H1 (cell line): ENCODE measurements at regions not wholly inside any gene's neighbourhood (a gene's known extent, or its start where the extent isn't known, plus 50 kb on each side); places are given as distances from the start of the nearest gene placed in this dataset.
"Not testable (repeated sequence)": the region's sequence is repeated elsewhere in the genome, so short reads cannot be mapped to it uniquely, and the experiment has no call there.

Experiments used
- CTCF ChIA-PET: fragments of 300-600 bp; sonication (Branson Sonifier 250); formaldehyde crosslinking; loops from one replicate; lab custom pipeline; 2021; ENCODE audit not compliant: partially characterized antibody; lab: Charles Lee
- POLR2A ChIA-PET: fragments of 300-600 bp; sonication (Branson Sonifier 250); formaldehyde crosslinking; loops from one replicate; lab custom pipeline; 2021; ENCODE audit warnings: inconsistent platforms; ENCODE audit not compliant: partially characterized antibody; lab: Charles Lee
- DNase-seq, 2 experiments: peaks; one replicate each; pipeline versions ENCODE4 v3.0.0 to v3.0.0-alpha.2; 2010 to 2022; ENCODE audit warnings: low spot score in 2 of 2, low read depth in 1 of 2, mixed read lengths in 1 of 2
- FAIRE-seq: peaks from 2 replicates; lab custom pipeline; 2011; peaks lifted over from hg19 to GRCh38; lab: Jason Lieb, UNC
- H2AFZ ChIP-seq: 2 replicates; pipeline ENCODE4 v1.8.1; 2012; ENCODE audit warnings: low read length, inconsistent platforms
- H2AK5ac ChIP-seq: 2 replicates; pipeline ENCODE4 v1.6.1; 2013; ENCODE audit warnings: low read depth, low read length
- H2BK120ac ChIP-seq: replicated peaks from 2 replicates; pipeline ENCODE3; 2013; ENCODE audit warnings: low read depth, low read length, inconsistent platforms
- H2BK12ac ChIP-seq: 2 replicates; pipeline ENCODE4 v1.6.1; 2013; ENCODE audit warnings: low read depth, low read length
- H2BK15ac ChIP-seq: 2 replicates; pipeline ENCODE4 v1.6.1; 2013; ENCODE audit warnings: low read length
- H2BK20ac ChIP-seq: 2 replicates; pipeline ENCODE4 v1.6.1; 2013; ENCODE audit warnings: low read length
- H2BK5ac ChIP-seq: 2 replicates; pipeline ENCODE4 v1.6.1; 2013; ENCODE audit warnings: low read depth, low read length
- H3K14ac ChIP-seq: 2 replicates; pipeline ENCODE4 v1.6.1; 2013; ENCODE audit warnings: inconsistent platforms; ENCODE audit not compliant: insufficient read length
- H3K18ac ChIP-seq: 2 replicates; pipeline ENCODE4 v1.6.1; 2013; ENCODE audit warnings: low read length; ENCODE audit errors: extremely low read depth
- H3K23ac ChIP-seq: 2 replicates; pipeline ENCODE4 v1.6.1; 2013; ENCODE audit warnings: inconsistent platforms; ENCODE audit not compliant: insufficient read length
- H3K23me2 ChIP-seq: 2 replicates; pipeline ENCODE4 v1.6.1; 2013; ENCODE audit warnings: low read depth, low read length
- H3K27ac ChIP-seq: 2 replicates; pipeline ENCODE4 v1.6.1; 2011; ENCODE audit warnings: low read depth, low read length, inconsistent platforms
- H3K27me3 ChIP-seq, 4 experiments: replicated peaks in 1 of 4; 1 replicate in 1 of 4; 2 replicates in 3 of 4; pipeline versions ENCODE4 v1.6.1 to v1.8.1; 2011 to 2013; ENCODE audit warnings: low read length in 3 of 4, mild to moderate bottlenecking in 3 of 4, inconsistent platforms in 2 of 4, mixed read lengths in 2 of 4, moderate library complexity in 1 of 4; ENCODE audit not compliant: control insufficient read depth in 3 of 4, insufficient read depth in 3 of 4; ENCODE audit errors: extremely low read depth in 1 of 4
- H3K36me3 ChIP-seq, 4 experiments: 2 replicates each; pipeline versions ENCODE4 v1.6.1 to v1.8.1; 2011 to 2013; ENCODE audit warnings: mild to moderate bottlenecking in 4 of 4, low read length in 3 of 4, moderate library complexity in 2 of 4, control low read depth in 1 of 4, inconsistent platforms in 1 of 4; ENCODE audit not compliant: insufficient read depth in 4 of 4, control insufficient read depth in 2 of 4
- H3K4ac ChIP-seq: replicated peaks from 2 replicates; pipeline ENCODE3; 2013; ENCODE audit warnings: low read length, low read depth, mixed read lengths, inconsistent platforms; ENCODE audit not compliant: insufficient read length
- H3K4me1 ChIP-seq, 4 experiments: replicated peaks in 1 of 4; 1 replicate in 1 of 4; 2 replicates in 3 of 4; pipeline versions ENCODE4 v1.6.1 to v1.8.1; 2011 to 2013; ENCODE audit warnings: low read length in 3 of 4, inconsistent platforms in 2 of 4, mixed read lengths in 1 of 4; ENCODE audit not compliant: insufficient read depth in 4 of 4, control insufficient read depth in 3 of 4
- H3K4me2 ChIP-seq, 2 experiments: 2 replicates each; pipeline versions ENCODE4 v1.6.1 to v1.8.1; 2011 to 2013; ENCODE audit warnings: low read depth in 2 of 2, low read length in 2 of 2, control low read depth in 1 of 2, inconsistent platforms in 1 of 2, mild to moderate bottlenecking in 1 of 2; ENCODE audit not compliant: insufficient read depth in 1 of 2
- H3K4me3 ChIP-seq, 4 experiments: fragments of 200-600, 300-600 bp in 1 of 4; sonication (generic), shearing (Covaris generic), sonication (Bioruptor Twin) in 1 of 4; 2 replicates each; pipeline versions ENCODE4 v1.5.1 to v1.8.1; 2011 to 2016; ENCODE audit warnings: low read length in 4 of 4, low read depth in 3 of 4, control low read depth in 2 of 4, inconsistent platforms in 2 of 4, mild to moderate bottlenecking in 2 of 4, mixed read lengths in 1 of 4, moderate library complexity in 1 of 4; ENCODE audit not compliant: insufficient read depth in 2 of 4; ENCODE audit errors: extremely low read depth in 1 of 4
- H3K56ac ChIP-seq: replicated peaks from 2 replicates; pipeline ENCODE3; 2013; ENCODE audit warnings: low read depth, mild to moderate bottlenecking, mixed read lengths, low read length, inconsistent platforms; ENCODE audit not compliant: insufficient read length
- H3K79me1 ChIP-seq: 2 replicates; pipeline ENCODE4 v1.6.1; 2013; ENCODE audit warnings: low read depth, low read length, control low read depth
- H3K79me2 ChIP-seq, 2 experiments: 2 replicates each; pipeline versions ENCODE4 v1.6.1 to v1.8.1; 2012 to 2013; ENCODE audit warnings: low read length in 2 of 2, mild to moderate bottlenecking in 2 of 2, inconsistent platforms in 1 of 2; ENCODE audit not compliant: insufficient read depth in 2 of 2, control insufficient read depth in 1 of 2
- H3K9ac ChIP-seq, 4 experiments: replicated peaks in 1 of 4; 1 replicate in 1 of 4; 2 replicates in 3 of 4; pipeline versions ENCODE4 v1.6.1 to v1.8.1; 2011 to 2013; ENCODE audit warnings: low read depth in 3 of 4, low read length in 3 of 4, control low read depth in 2 of 4, mild to moderate bottlenecking in 2 of 4, moderate library complexity in 2 of 4, inconsistent platforms in 1 of 4; ENCODE audit errors: extremely low read depth in 1 of 4
- H3K9me3 ChIP-seq, 2 experiments: 2 replicates each; pipeline versions ENCODE4 v1.6.1 to v1.8.1; 2012 to 2013; ENCODE audit warnings: mild to moderate bottlenecking in 2 of 2, moderate library complexity in 2 of 2, control low read depth in 1 of 2, inconsistent platforms in 1 of 2, low read depth in 1 of 2, low read length in 1 of 2, mixed read lengths in 1 of 2; ENCODE audit not compliant: insufficient read depth in 2 of 2
- H4K20me1 ChIP-seq, 2 experiments: replicated peaks in 1 of 2; 2 replicates each; pipeline versions ENCODE3 to v1.8.1; 2011 to 2013; ENCODE audit warnings: inconsistent platforms in 2 of 2, low read length in 2 of 2, mild to moderate bottlenecking in 1 of 2; ENCODE audit not compliant: insufficient read depth in 2 of 2, control insufficient read depth in 1 of 2
- H4K5ac ChIP-seq: 2 replicates; pipeline ENCODE4 v1.6.1; 2013; ENCODE audit warnings: low read length, low read depth, mixed read lengths, inconsistent platforms; ENCODE audit not compliant: insufficient read length
- H4K8ac ChIP-seq: 2 replicates; pipeline ENCODE4 v1.8.0; 2013; ENCODE audit warnings: mild to moderate bottlenecking, moderate library complexity, low read length, inconsistent platforms; ENCODE audit not compliant: insufficient read depth; ENCODE audit errors: extremely low read depth
- H4K91ac ChIP-seq: replicated peaks from 2 replicates; pipeline ENCODE3; 2013; ENCODE audit warnings: low read length, mixed read lengths, inconsistent platforms; ENCODE audit not compliant: insufficient read length
- WGBS, 2 experiments: shearing (Covaris generic) in 1 of 2; methylation state at CpG; one replicate each; pipeline versions ENCODE4 v1.1.6 to v1.1.7; 2013 to 2015; ENCODE audit warnings: low lambda C conversion rate in 2 of 2, mixed read lengths in 2 of 2, inconsistent platforms in 1 of 2, low coverage in 1 of 2, missing lambda C conversion rate in 1 of 2; ENCODE audit not compliant: insufficient replicate concordance in 2 of 2, insufficient coverage in 1 of 2, insufficient read length in 1 of 2; ENCODE audit errors: extremely low coverage in 1 of 2, missing lambda C conversion rate in 1 of 2; 5-methylcytosine and 5-hydroxymethylcytosine counted together

GRCh38 chr2:132365963-132366362, 50.6 kb upstream of the GPR39 start:
- H2BK15ac ChIP-seq, H2BK20ac ChIP-seq, H3K23ac ChIP-seq, H4K91ac ChIP-seq, H2BK120ac ChIP-seq, H3K27me3 ChIP-seq, H4K5ac ChIP-seq, H2AK5ac ChIP-seq, FAIRE-seq, H3K56ac ChIP-seq, H2AFZ ChIP-seq, H2BK12ac ChIP-seq, H3K79me1 ChIP-seq, H3K4ac ChIP-seq, H3K9ac ChIP-seq, H4K20me1 ChIP-seq, H3K4me3 ChIP-seq, H3K9me3 ChIP-seq, DNase-seq, H3K18ac ChIP-seq, H3K27ac ChIP-seq, H3K14ac ChIP-seq, H3K36me3 ChIP-seq, H4K8ac ChIP-seq, H3K4me1 ChIP-seq, H3K23me2 ChIP-seq, H3K79me2 ChIP-seq, POLR2A ChIA-PET, H2BK5ac ChIP-seq, H3K4me2 ChIP-seq: not testable (repeated sequence)
- WGBS, 2 experiments = 79% methylated on average over 3 of the region's 3 CpGs; no CpG with 5 or more reads in 1 of the 2 experiments
- CTCF ChIA-PET = interaction anchor here (0.7 to 1.5 kb wide), 2 partner anchors 16 to 34 kb away, joined by 3 to 5 read pairs; no protein-coding TSS in a partner anchor
